Fibroblast of villous mesenchyme (primary cell): ENCODE measurements at regions not wholly inside any gene's neighbourhood (a gene's known extent, or its start where the extent isn't known, plus 50 kb on each side); places are given as distances from the start of the nearest gene placed in this dataset.

Experiments
- DNase-seq: peaks from one replicate; pipeline ENCODE4 v3.0.0-alpha.2; 2010; ENCODE audit warnings: low read depth
- H3K4me3 ChIP-seq: 2 replicates; pipeline ENCODE4 v1.5.1; 2011; ENCODE audit warnings: low read depth, mild to moderate bottlenecking, low read length
- CTCF ChIP-seq: IDR thresholded peaks from 2 replicates; pipeline ENCODE4 v1.5.1; 2012; ENCODE audit warnings: low read depth, mild to moderate bottlenecking, low read length; ENCODE audit not compliant: insufficient read depth

DNA sequence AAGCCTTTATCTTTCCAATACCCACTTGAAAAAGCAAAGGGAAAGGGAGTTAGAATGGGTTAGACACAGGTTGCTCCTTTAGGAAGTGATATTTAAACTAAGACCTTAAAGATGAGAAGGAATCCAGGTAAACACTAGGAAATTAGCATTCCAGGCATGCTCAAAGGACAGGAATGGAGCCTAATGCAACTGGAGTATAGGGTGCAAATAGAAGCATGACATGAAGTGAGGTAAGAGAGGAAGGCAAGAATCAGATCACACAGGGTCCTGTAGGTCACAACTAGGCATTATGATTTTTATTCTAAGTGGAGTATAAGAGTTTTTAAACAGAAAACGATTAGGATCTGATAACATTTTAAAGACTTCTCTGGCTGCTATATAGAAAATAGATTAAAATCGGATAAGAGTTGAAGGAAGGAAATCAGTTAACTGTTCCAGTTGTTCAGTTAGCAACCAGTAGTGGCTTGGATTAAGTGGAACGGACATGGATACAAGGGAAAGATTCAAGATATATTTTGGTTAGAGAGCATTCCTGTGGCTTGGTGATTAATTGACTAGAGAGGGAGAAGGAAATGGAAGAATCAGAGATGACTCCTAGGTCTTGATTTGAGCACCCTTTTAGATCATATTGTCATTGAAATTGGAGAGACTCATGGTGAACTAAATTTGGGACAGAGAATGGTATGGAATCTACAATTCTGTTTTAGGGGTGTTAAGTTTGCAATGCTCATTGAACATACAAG is 95.9 kb downstream of the FBXO4 start:
- no peak overlapping the region for H3K4me3 ChIP-seq
- DNase-seq, result peak; percentile 8

DNA sequence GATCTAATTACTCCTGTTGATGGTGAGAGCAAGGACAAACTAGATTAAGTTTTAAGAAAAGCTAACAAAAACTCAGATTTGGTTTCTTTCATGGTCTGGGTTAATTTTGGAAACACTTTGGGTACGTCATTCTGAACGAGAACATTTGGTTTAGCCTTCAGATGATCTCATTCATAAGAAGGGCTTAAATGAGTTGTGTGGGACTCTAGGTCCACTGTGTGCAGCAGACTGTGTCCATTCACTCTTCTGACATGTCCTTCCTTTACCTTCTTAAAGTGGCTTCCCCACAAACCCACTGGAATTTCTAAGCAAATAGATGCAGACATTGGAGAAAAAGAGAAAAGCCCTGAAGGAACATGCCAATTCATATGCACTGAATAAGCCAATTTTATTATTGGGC is 96.8 kb downstream of the FBXO4 start:
- DNase-seq, result no peak
- H3K4me3 ChIP-seq, result no peak overlapping the region
- TF ChIP-seq CTCF, result no peak

More for the DNA sequence above, 95.9 kb downstream of the FBXO4 start:
- TF ChIP-seq CTCF, result no peak

- no peak overlapping the region for H3K4me3 ChIP-seq
- TF ChIP-seq CTCF, result no peak
- peak; percentile 9 for DNase-seq
Measured at GRCh38 chr5:42022383-42022972, 97.4 kb downstream of the FBXO4 start.

DNA sequence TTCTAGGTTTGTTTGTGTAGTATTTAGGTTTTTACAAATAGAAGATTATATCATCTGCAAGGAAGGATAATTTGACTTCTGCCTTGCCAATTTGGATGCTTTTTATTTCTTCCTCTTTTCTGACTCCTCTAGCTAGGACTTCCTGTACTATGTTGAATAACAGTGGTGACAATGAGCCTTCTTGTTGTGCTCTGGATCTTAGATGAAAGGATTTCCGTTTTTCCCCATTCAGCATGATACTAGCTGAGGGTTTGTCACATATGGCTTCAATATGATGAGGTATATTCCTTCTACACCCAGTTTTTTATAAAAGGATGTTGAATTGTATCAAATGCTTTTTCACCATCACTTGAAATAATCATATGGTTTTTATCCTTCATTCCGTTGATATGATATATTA is 101.4 kb downstream of the FBXO4 start:
- TF ChIP-seq CTCF, result no peak
- DNase-seq, result no peak
- H3K4me3 ChIP-seq, result no peak overlapping the region

DNA sequence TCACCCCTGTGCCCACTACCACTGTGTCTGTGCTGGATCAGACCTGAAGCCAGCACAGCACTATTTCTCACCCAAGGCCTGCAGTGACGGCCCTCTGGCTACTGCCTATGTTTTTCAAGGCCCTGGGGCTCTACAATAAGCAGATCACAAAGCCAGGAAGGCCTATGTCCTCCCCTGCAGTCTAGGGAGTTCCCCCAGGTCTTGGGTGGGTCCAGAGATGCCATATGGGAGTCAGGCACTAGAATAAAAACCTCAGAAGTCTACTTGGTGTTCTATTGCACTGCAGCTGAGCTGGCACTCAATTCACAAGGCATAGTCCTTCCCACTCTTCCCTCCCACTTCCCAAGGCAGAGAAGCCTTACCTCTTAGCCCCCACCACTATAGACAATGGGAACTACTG is 107.1 kb downstream of the FBXO4 start:
- no peak overlapping the region for H3K4me3 ChIP-seq
- no peak for TF ChIP-seq CTCF
- DNase-seq, result no peak

- H3K4me3 ChIP-seq, result no peak overlapping the region
- TF ChIP-seq CTCF, result no peak
- no peak for DNase-seq
Measured at GRCh38 chr5:42035526-42035925, 110.4 kb downstream of the FBXO4 start.
